Suprapubic skin (tissue), 4 donors: ENCODE measurements at regions not wholly inside any gene's neighbourhood (a gene's known extent, or its start where the extent isn't known, plus 50 kb on each side); places are given as distances from the start of the nearest gene placed in this dataset.

Source experiments
- CTCF ChIP-seq, 2 donors: fragments of 200-600 bp in 1 of 2; fragments of 450-650 bp in 1 of 2; sonication (generic) in 1 of 2; IDR thresholded peaks; one replicate each; pipeline ENCODE4 v1.5.1; 2016 to 2019; ENCODE audit warnings: antibody characterized with exemption in 2 of 2, mild to moderate bottlenecking in 1 of 2, moderate library complexity in 1 of 2
- EP300 ChIP-seq: sonication (generic); formaldehyde crosslinking; IDR thresholded peaks from one replicate; pipeline ENCODE4 v1.6.1; 2017; ENCODE audit warnings: antibody characterized with exemption
- POLR2A ChIP-seq, 2 donors: fragments of 450-650 bp; IDR thresholded peaks; one replicate each; pipeline ENCODE4 v1.6.1; 2017; ENCODE audit warnings: antibody characterized with exemption in 2 of 2, mild to moderate bottlenecking in 2 of 2, moderate library complexity in 2 of 2
- POLR2AphosphoS5 ChIP-seq, 3 donors: sonication (generic); formaldehyde crosslinking; IDR thresholded peaks; one replicate each; pipeline ENCODE4 v1.6.1; 2017; ENCODE audit warnings: antibody characterized with exemption in 3 of 3

- TF ChIP-seq CTCF (IDR thresholded peaks at IDR 0.05) (no peak), POLR2A (IDR thresholded peaks at IDR 0.05) (no peak), POLR2AphosphoS5 (IDR thresholded peaks at IDR 0.05) (no peak), EP300 (no peak)
These were observed 87.6 kb downstream of the LINC00237 start for GRCh38 chr20:21018576-21018975.
